Vagina (tissue), 2 donors: ENCODE measurements at regions not wholly inside any gene's neighbourhood (a gene's known extent, or its start where the extent isn't known, plus 50 kb on each side); places are given as distances from the start of the nearest gene placed in this dataset.
"Not testable (repeated sequence)": the region's sequence is repeated elsewhere in the genome, so short reads cannot be mapped to it uniquely, and the experiment has no call there.

Experiments used
- POLR2AphosphoS5 ChIP-seq, 2 donors: sonication (generic); formaldehyde crosslinking; IDR thresholded peaks; one replicate each; pipeline ENCODE4 v1.9.0; 2017; ENCODE audit warnings: antibody characterized with exemption in 2 of 2, mild to moderate bottlenecking in 2 of 2, low read depth in 1 of 2; ENCODE audit not compliant: insufficient read depth in 1 of 2
- TF ChIP-seq, protein P1 (sequence below), 3 experiments: fragments of 450-650 bp in 2 of 3; fragments of 200-600 bp in 1 of 3; sonication (generic) in 1 of 3; IDR thresholded peaks; one replicate each; pipeline ENCODE4 v1.5.1; 2017 to 2019; ENCODE audit warnings: antibody characterized with exemption in 3 of 3, mild to moderate bottlenecking in 2 of 3, moderate library complexity in 2 of 3

DNA sequence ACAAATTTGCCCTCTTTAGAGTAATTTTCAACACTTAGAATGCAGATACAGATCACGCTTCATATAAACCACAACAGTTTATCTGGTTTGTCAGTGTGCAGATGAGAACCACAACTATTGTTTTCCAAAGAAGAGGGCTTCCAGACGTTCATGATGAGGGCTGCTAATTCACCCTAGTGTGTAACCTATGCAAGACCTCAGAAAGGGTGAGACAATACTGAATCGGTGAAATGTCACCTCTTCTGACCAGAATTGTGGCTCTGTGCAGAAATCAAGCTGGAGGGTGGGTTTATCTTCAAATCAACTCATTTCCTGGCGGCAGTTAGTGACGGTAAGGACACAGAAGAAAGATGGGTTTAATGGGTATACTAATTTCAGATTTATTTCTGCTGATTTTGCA, 105.0 kb upstream of the MTLN start:
- TF ChIP-seq, protein P1, sequence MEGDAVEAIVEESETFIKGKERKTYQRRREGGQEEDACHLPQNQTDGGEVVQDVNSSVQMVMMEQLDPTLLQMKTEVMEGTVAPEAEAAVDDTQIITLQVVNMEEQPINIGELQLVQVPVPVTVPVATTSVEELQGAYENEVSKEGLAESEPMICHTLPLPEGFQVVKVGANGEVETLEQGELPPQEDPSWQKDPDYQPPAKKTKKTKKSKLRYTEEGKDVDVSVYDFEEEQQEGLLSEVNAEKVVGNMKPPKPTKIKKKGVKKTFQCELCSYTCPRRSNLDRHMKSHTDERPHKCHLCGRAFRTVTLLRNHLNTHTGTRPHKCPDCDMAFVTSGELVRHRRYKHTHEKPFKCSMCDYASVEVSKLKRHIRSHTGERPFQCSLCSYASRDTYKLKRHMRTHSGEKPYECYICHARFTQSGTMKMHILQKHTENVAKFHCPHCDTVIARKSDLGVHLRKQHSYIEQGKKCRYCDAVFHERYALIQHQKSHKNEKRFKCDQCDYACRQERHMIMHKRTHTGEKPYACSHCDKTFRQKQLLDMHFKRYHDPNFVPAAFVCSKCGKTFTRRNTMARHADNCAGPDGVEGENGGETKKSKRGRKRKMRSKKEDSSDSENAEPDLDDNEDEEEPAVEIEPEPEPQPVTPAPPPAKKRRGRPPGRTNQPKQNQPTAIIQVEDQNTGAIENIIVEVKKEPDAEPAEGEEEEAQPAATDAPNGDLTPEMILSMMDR (IDR thresholded peaks at IDR 0.05) = not testable (repeated sequence)
- TF ChIP-seq POLR2AphosphoS5 (IDR thresholded peaks at IDR 0.05; ENCODE audit: insufficient read depth in 1 of 2, low read depth in 1 of 2) = not testable (repeated sequence)
